ENCODE measurements at regions not wholly inside any gene's neighbourhood (a gene's known extent, or its start where the extent isn't known, plus 50 kb on each side); places are given as distances from the start of the nearest gene placed in this dataset.

GRCh38 chr15:31271224-31271635 is 55.4 kb upstream of the KLF13 start:
- no peaks in the 10 kb centered on the region for H3K36me3 ChIP-seq (ENCODE audit: control insufficient read depth, insufficient read depth, low read length)
- H3K4me1 ChIP-seq (ENCODE audit: control insufficient read depth, insufficient read depth, low read length), result no peaks in the 10 kb centered on the region
- no peak overlapping the region for H3K9ac ChIP-seq (ENCODE audit: low read depth, low read length)
- no peaks in the 10 kb centered on the region for H3K27me3 ChIP-seq (ENCODE audit: control insufficient read depth, insufficient read depth, low read length)
- H3K27ac ChIP-seq (ENCODE audit: low read depth, low read length), result no peak overlapping the region
- H3K9me3 ChIP-seq (ENCODE audit: control insufficient read depth, insufficient read depth, low read length), result no peaks in the 10 kb centered on the region
- H3K4me3 ChIP-seq (ENCODE audit: low read depth, low read length), result no peak overlapping the region

DNA sequence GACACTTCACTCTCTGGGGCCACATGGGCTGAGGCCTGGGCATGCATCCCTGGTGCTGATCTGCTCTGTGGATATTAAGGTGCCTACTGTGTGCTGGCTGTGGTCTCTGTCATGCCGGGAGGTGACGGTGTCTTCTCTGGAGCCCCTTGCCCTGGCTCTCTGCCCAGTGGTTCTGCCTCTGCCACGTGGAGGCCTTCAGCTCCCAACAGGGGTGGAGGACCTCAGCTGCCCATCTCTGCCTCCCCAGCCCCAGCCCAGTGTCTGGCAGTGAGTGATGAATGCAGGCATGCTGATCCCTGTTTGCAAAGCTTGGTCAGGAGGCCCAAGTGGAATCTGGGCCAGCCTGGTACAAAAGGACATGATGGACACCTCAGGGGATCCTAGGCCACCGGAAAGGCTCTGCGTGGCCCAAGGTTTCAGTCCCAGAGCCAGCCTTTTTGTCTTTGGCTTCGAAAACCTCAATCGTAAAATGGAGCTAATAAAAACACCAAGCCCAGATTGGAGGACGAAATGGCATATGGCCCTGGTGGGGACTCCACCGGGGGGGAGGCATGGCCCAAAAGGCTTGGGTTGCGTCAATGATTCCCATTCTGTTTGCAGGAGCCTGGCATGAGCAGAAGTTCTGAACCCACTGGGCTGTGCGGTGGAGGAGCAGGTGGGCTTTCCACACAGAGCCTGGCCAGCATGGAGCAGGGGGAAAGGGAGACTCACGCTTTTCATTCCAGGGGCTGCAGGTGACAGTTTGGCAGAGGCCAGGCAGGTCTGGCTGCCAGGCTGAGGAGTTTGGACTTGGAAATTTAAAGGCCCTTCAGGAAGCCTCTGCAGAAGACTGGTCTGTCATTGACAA is 54.7 kb upstream of the KLF13 start:
- no peaks in the 10 kb centered on the region for H3K4me1 ChIP-seq (ENCODE audit: control insufficient read depth, insufficient read depth, low read length)
- no peak overlapping the region for H3K4me3 ChIP-seq (ENCODE audit: low read depth, low read length)
- H3K9me3 ChIP-seq (ENCODE audit: control insufficient read depth, insufficient read depth, low read length), result no peaks in the 10 kb centered on the region
- no peak overlapping the region for H3K9ac ChIP-seq (ENCODE audit: low read depth, low read length)
- no peaks in the 10 kb centered on the region for H3K27me3 ChIP-seq (ENCODE audit: control insufficient read depth, insufficient read depth, low read length)
- H3K27ac ChIP-seq (ENCODE audit: low read depth, low read length), result no peak overlapping the region
- no peaks in the 10 kb centered on the region for H3K36me3 ChIP-seq (ENCODE audit: control insufficient read depth, insufficient read depth, low read length)

- Histone ChIP-seq H3K9ac (ENCODE audit: low read depth, low read length) (no peak overlapping the region), H3K27ac (ENCODE audit: low read depth, low read length) (no peak overlapping the region), H3K4me3 (ENCODE audit: low read depth, low read length) (no peak overlapping the region), H3K27me3 (ENCODE audit: control insufficient read depth, insufficient read depth, low read length) (no peaks in the 10 kb centered on the region), H3K36me3 (ENCODE audit: control insufficient read depth, insufficient read depth, low read length) (no peaks in the 10 kb centered on the region), H3K9me3 (ENCODE audit: control insufficient read depth, insufficient read depth, low read length) (no peaks in the 10 kb centered on the region), H3K4me1 (ENCODE audit: control insufficient read depth, insufficient read depth, low read length) (no peaks in the 10 kb centered on the region)
Measured at GRCh38 chr15:31272558-31273257, 53.9 kb upstream of the KLF13 start.

DNA sequence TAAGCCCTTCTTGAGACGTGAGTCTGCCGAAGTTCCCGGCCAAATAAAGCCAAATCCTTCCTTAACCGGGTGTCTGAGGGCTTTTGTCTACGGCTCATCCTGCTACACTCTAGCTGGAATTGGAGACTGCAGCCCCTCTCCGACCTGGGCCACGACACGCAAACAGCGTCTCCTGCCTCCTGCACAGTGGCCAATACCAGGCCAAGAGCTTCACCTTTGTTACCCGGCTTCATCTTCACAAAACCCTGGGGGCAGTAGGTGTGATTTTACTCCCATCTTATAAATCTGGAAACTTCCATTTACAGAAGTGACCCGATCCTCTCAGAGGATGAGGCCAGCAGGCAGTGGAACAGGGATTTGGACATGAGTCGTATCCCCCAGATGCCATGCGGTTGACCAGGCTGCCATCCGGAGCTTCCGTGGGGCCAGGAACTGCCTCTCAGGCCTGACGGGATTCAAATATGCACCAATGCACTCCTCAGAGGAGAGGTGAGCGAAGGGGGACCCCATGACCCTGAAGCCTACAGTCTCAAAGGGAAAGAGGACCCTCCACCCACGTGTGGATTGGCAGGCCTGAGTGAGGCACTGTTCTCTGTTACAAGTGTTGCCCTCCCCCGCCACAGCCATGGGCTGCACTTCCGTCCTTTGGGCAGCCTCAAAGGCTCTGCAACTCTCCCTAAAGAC is 53.2 kb upstream of the KLF13 start:
- no peaks in the 10 kb centered on the region for H3K36me3 ChIP-seq (ENCODE audit: control insufficient read depth, insufficient read depth, low read length)
- no peak overlapping the region for H3K4me3 ChIP-seq (ENCODE audit: low read depth, low read length)
- H3K9ac ChIP-seq (ENCODE audit: low read depth, low read length), result no peak overlapping the region
- no peaks in the 10 kb centered on the region for H3K9me3 ChIP-seq (ENCODE audit: control insufficient read depth, insufficient read depth, low read length)
- H3K4me1 ChIP-seq (ENCODE audit: control insufficient read depth, insufficient read depth, low read length), result no peaks in the 10 kb centered on the region
- H3K27me3 ChIP-seq (ENCODE audit: control insufficient read depth, insufficient read depth, low read length), result no peaks in the 10 kb centered on the region
- no peak overlapping the region for H3K27ac ChIP-seq (ENCODE audit: low read depth, low read length)

- no peak overlapping the region for H3K9ac ChIP-seq (ENCODE audit: low read depth, low read length)
- H3K4me1 ChIP-seq (ENCODE audit: control insufficient read depth, insufficient read depth, low read length), result no peaks in the 10 kb centered on the region
- no peak overlapping the region for H3K4me3 ChIP-seq (ENCODE audit: low read depth, low read length)
- no peak overlapping the region for H3K27ac ChIP-seq (ENCODE audit: low read depth, low read length)
- H3K36me3 ChIP-seq (ENCODE audit: control insufficient read depth, insufficient read depth, low read length), result no peaks in the 10 kb centered on the region
- no peaks in the 10 kb centered on the region for H3K27me3 ChIP-seq (ENCODE audit: control insufficient read depth, insufficient read depth, low read length)
- no peaks in the 10 kb centered on the region for H3K9me3 ChIP-seq (ENCODE audit: control insufficient read depth, insufficient read depth, low read length)
Measured at GRCh38 chr15:31274496-31275330, 51.9 kb upstream of the KLF13 start.

DNA sequence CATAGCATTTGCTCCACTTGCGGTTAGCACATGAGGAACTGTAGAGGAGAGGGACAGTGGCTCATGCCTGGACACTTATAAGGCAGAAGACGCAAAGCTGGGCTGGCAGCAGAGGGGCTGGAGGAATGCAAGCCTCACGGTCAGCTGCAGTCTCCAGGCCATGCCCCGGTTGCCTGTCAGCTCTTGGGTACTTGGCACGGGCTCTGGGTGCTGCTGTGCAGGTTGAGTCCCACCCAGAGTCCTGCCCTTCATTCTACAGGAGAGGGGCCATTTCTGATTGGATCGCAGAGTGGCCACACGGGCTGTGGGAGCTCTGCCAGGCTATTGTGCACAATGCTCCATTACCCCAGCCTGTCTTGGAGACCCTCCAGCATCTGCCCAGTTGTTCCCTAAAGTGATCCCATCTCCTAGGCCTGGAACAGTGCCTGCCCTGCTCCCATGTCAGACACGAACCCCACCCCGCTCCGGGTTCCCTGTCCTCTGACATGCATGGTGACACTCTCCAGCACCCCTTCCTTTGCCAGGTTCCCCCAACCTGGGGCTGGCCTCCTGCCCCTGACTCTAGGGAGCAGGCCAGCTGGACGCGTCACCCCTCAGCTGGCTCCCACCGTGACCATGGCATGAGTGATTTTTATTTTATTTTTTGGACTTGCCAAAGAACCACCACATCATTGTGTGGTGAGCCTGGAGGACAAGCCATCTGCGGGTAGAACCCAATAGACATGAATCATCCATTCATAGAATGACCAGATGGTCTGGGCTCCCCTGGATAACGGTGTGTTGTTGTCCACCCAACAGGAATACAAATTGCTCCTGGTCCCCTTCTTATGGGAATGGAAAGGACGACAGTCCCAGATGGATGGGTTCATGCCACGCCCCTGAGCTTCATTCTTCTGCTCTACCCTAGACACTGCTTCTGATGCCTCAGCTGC is 51.0 kb upstream of the KLF13 start:
- Histone ChIP-seq H3K4me3 (ENCODE audit: low read depth, low read length) (no peak overlapping the region), H3K27me3 (ENCODE audit: control insufficient read depth, insufficient read depth, low read length) (no peaks in the 10 kb centered on the region), H3K9me3 (ENCODE audit: control insufficient read depth, insufficient read depth, low read length) (no peaks in the 10 kb centered on the region), H3K9ac (ENCODE audit: low read depth, low read length) (no peak overlapping the region), H3K36me3 (ENCODE audit: control insufficient read depth, insufficient read depth, low read length) (no peaks in the 10 kb centered on the region), H3K27ac (ENCODE audit: low read depth, low read length) (no peak overlapping the region), H3K4me1 (ENCODE audit: control insufficient read depth, insufficient read depth, low read length) (no peaks in the 10 kb centered on the region)

DNA sequence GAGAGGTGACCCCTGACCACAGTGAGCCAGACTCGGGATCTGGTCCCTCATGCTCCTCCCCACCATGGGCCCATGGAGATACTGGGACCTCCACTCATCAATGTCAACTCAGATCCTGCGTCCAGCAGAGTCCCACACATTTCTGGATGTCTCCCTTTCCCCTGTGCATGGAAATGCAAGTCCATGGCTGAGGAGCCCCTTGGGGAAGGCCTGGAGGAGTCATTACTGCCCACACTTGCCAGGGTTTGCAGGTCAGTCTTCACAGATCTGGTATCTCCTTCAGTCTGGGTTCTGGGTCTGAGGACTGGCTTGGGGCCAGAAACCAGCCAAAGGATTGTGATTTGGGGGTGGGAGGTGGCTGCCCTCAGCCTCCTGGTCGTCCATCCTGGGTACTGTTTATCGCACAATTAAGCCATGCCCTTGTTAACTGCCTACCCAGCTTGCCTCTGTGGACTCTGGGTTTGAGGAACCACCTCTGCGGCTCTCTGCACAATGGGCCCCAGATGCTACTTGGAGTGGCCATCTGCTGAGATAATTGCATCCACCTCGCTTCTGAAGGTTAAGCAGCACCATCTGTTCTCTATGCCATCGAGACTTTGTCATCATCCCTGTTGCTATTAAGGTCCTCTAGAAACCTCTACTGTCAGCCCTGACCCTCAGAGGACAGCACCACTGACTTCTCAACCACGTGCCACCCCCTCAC is 49.9 kb upstream of the KLF13 start:
- Histone ChIP-seq H3K9me3 (ENCODE audit: control insufficient read depth, insufficient read depth, low read length) (no peaks in the 10 kb centered on the region), H3K4me3 (ENCODE audit: low read depth, low read length) (no peak overlapping the region), H3K27ac (ENCODE audit: low read depth, low read length) (no peak overlapping the region), H3K4me1 (ENCODE audit: control insufficient read depth, insufficient read depth, low read length) (no peaks in the 10 kb centered on the region), H3K9ac (ENCODE audit: low read depth, low read length) (no peak overlapping the region), H3K36me3 (ENCODE audit: control insufficient read depth, insufficient read depth, low read length) (no peaks in the 10 kb centered on the region), H3K27me3 (ENCODE audit: control insufficient read depth, insufficient read depth, low read length) (no peaks in the 10 kb centered on the region)

Data from HUES48 (cell line).